Nephron progenitor cell (in vitro differentiated cells): ENCODE measurements at regions not wholly inside any gene's neighbourhood (a gene's known extent, or its start where the extent isn't known, plus 50 kb on each side); places are given as distances from the start of the nearest gene placed in this dataset.
A peak's percentile ranks its signal among the peaks of the same experiment; 100 is the strongest.

Source experiments
- DNase-seq: peaks from one replicate; pipeline ENCODE4 v3.0.0; 2021
- H3K27ac Mint-ChIP-seq: 2 replicates; pipeline ENCODE4 v1.8.0; 2021; ENCODE audit warnings: mild to moderate bottlenecking, moderate library complexity, mixed read lengths
- H3K27me3 Mint-ChIP-seq: 2 replicates; pipeline ENCODE4 v1.8.0; 2021; ENCODE audit warnings: mild to moderate bottlenecking, low read depth, mixed read lengths; ENCODE audit not compliant: poor library complexity
- H3K36me3 Mint-ChIP-seq: 2 replicates; pipeline ENCODE4 v1.8.0; 2021; ENCODE audit warnings: low read depth, mixed read lengths
- H3K4me1 Mint-ChIP-seq: 2 replicates; pipeline ENCODE4 v1.8.0; 2021; ENCODE audit warnings: mixed read lengths
- H3K4me3 Mint-ChIP-seq: 2 replicates; pipeline ENCODE4 v1.8.0; 2021; ENCODE audit warnings: mild to moderate bottlenecking, moderate library complexity, mixed read lengths
- H3K9me3 Mint-ChIP-seq: 2 replicates; pipeline ENCODE4 v1.8.0; 2021; ENCODE audit warnings: mild to moderate bottlenecking, moderate library complexity, mixed read lengths
- CTCF ChIP-seq: fragments of 200-600 bp; sonication (generic); IDR thresholded peaks from 2 replicates; pipeline ENCODE4 v1.5.0; 2021; ENCODE audit warnings: antibody characterized with exemption

GRCh38 chr11:64461081-64461480 lies 94.7 kb upstream of the SLC22A11 start:
- Mint-ChIP-seq H3K4me1 (peaks cover 18% of the 10 kb centered on the region), H3K36me3 (no peaks in the 10 kb centered on the region), H3K27me3 (peaks cover 31% of the 10 kb centered on the region), H3K9me3 (no peaks in the 10 kb centered on the region), H3K4me3 (no peak overlapping the region), H3K27ac (no peak overlapping the region)
- no peak for DNase-seq
- no peak for TF ChIP-seq CTCF

- TF ChIP-seq CTCF, result no peak
- DNase-seq, result no peak
- no peaks in the 10 kb centered on the region for H3K4me1 Mint-ChIP-seq
- no peak overlapping the region for H3K4me3 Mint-ChIP-seq
- peaks cover 39% of the 10 kb centered on the region for H3K27me3 Mint-ChIP-seq
- H3K9me3 Mint-ChIP-seq, result peaks cover 6% of the 10 kb centered on the region
- H3K27ac Mint-ChIP-seq, result no peak overlapping the region
- H3K36me3 Mint-ChIP-seq, result no peaks in the 10 kb centered on the region
These were observed 89.5 kb upstream of the SLC22A11 start for GRCh38 chr11:64466115-64466718.

GRCh38 chr11:64469288-64469687 lies 86.5 kb upstream of the SLC22A11 start:
- H3K4me1 Mint-ChIP-seq, result peaks cover 6% of the 10 kb centered on the region
- H3K4me3 Mint-ChIP-seq, result no peak overlapping the region
- no peaks in the 10 kb centered on the region for H3K36me3 Mint-ChIP-seq
- H3K27ac Mint-ChIP-seq, result no peak overlapping the region
- H3K9me3 Mint-ChIP-seq, result peaks cover 19% of the 10 kb centered on the region
- H3K27me3 Mint-ChIP-seq, result peaks cover 43% of the 10 kb centered on the region
- TF ChIP-seq CTCF, result no peak
- DNase-seq, result no peak

DNA sequence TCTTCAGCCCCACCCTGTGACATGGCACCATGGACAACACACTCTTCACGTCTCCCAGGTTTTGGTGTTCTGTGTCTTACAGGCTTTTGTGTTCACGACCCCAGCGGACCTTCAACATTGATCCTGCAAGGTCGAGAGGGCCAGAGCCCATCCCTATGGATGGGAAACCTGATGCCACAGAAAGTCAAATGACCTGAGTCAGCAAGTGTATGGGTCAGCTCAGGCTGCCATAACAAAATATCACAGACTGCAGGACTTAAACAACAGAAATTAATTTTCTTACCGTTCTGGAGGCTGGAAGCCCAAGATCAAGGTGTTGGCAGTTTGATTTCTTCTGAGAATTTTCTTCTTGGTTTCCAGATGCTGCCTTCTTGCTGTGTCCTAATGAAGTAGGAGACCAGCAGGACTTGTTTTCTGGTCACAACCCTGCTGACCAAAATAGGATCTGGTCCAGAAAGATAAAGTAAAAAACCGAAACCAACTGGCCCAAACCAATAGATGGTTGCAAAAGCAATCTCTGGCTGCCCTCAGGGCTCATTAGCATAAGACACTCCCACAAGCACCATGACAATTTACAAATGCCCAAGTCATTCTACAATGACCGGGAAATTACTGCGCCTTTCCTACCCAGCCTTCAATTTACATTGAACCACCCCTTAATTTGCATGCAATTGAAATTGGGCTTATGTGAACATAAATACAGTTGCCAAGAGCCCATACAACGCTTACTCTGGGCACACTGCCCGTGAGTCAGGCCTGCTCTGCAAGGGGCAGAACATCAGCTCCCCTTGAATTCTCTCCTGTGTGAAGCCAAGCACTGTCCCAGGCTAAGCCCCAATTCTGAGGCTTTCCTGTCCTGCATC lies 82.9 kb upstream of the SLC22A11 start:
- no peaks in the 10 kb centered on the region for H3K36me3 Mint-ChIP-seq
- H3K4me3 Mint-ChIP-seq, result no peak overlapping the region
- peaks cover 55% of the 10 kb centered on the region for H3K27me3 Mint-ChIP-seq

GRCh38 chr11:64474680-64475079 lies 81.1 kb upstream of the SLC22A11 start:
- Mint-ChIP-seq H3K27me3 (peaks cover 56% of the 10 kb centered on the region), H3K27ac (peak overlapping the region; percentile 24), H3K4me3 (no peak overlapping the region), H3K4me1 (peaks cover 27% of the 10 kb centered on the region), H3K9me3 (peaks cover 23% of the 10 kb centered on the region), H3K36me3 (no peaks in the 10 kb centered on the region)
- no peak for DNase-seq
- TF ChIP-seq CTCF, result no peak

More for the DNA sequence above, 82.9 kb upstream of the SLC22A11 start:
- H3K4me1 Mint-ChIP-seq, result peaks cover 21% of the 10 kb centered on the region
- H3K9me3 Mint-ChIP-seq, result peaks cover 19% of the 10 kb centered on the region
- TF ChIP-seq CTCF, result no peak
- no peak overlapping the region for H3K27ac Mint-ChIP-seq
- no peak for DNase-seq
